ENCODE measurements at regions not wholly inside any gene's neighbourhood (a gene's known extent, or its start where the extent isn't known, plus 50 kb on each side); places are given as distances from the start of the nearest gene placed in this dataset.
"Not testable (repeated sequence)": the region's sequence is repeated elsewhere in the genome, so short reads cannot be mapped to it uniquely, and the experiment has no call there.

GRCh38 chr3:30317561-30317960 is 288.8 kb upstream of the TGFBR2 start:
- Histone ChIP-seq H3K9me3 (no peaks in the 10 kb centered on the region), H3K36me3 (replicated peaks) (no peaks in the 10 kb centered on the region), H3K27me3 (ENCODE audit: low read depth) (no peaks in the 10 kb centered on the region), H3K4me1 (no peaks in the 10 kb centered on the region), H3K4me3 (no peak overlapping the region)
- in situ Hi-C loops (cut with MboI; ENCODE audit: low sequenced_read_pairs), result no loop called here
- DNase-seq (ENCODE audit: low spot score in 2 of 2), result no peak

GRCh38 chr3:30318110-30318509 is 288.3 kb upstream of the TGFBR2 start:
- Histone ChIP-seq H3K27me3 (ENCODE audit: low read depth) (no peaks in the 10 kb centered on the region), H3K4me1 (no peaks in the 10 kb centered on the region), H3K36me3 (replicated peaks) (no peaks in the 10 kb centered on the region), H3K4me3 (no peak overlapping the region), H3K9me3 (no peaks in the 10 kb centered on the region)
- no peak for DNase-seq (ENCODE audit: low spot score in 2 of 2)
- in situ Hi-C loops (cut with MboI; ENCODE audit: low sequenced_read_pairs), result no loop called here

GRCh38 chr3:30319713-30320112 is 286.7 kb upstream of the TGFBR2 start:
- Histone ChIP-seq H3K4me3 (no peak overlapping the region), H3K4me1 (no peaks in the 10 kb centered on the region), H3K9me3 (no peaks in the 10 kb centered on the region), H3K27me3 (ENCODE audit: low read depth) (no peaks in the 10 kb centered on the region), H3K36me3 (replicated peaks) (no peaks in the 10 kb centered on the region)
- DNase-seq (ENCODE audit: low spot score in 2 of 2), result peak; percentile 32 to 56
- in situ Hi-C loops (cut with MboI; ENCODE audit: low sequenced_read_pairs), result no loop called here

- in situ Hi-C loops (cut with MboI; ENCODE audit: low sequenced_read_pairs), result no loop called here
These were observed 286.0 kb upstream of the TGFBR2 start for GRCh38 chr3:30320392-30320791.

DNA sequence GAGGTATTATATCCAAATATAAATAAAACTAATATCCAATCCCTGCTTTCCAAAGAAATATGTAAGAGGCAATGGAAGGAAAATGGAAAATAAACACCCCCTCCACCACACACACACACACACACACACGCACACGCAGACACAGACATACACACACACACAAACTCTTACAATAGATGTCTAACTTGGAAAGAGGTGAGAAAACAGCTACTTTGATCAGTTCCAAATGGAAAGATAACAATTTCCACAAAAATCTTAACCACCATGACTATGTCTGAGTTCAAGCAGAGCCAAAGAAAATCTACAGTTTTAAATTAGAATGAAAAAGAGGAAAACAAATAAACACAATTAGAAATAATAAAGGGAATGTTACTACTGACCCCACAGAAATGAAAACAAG is 285.3 kb upstream of the TGFBR2 start:
- no peaks in the 10 kb centered on the region for H3K27me3 ChIP-seq (ENCODE audit: low read depth)
- no peaks in the 10 kb centered on the region for H3K9me3 ChIP-seq
- in situ Hi-C loops (cut with MboI; ENCODE audit: low sequenced_read_pairs), result no loop called here
- DNase-seq (ENCODE audit: low spot score in 2 of 2), result no peak
- H3K36me3 ChIP-seq (replicated peaks), result no peaks in the 10 kb centered on the region
- H3K4me1 ChIP-seq, result no peaks in the 10 kb centered on the region
- no peak overlapping the region for H3K4me3 ChIP-seq

More at GRCh38 chr3:30320392-30320791, 286.0 kb upstream of the TGFBR2 start:
- no peaks in the 10 kb centered on the region for H3K4me1 ChIP-seq
- H3K9me3 ChIP-seq, result no peaks in the 10 kb centered on the region
- no peak for DNase-seq (ENCODE audit: low spot score in 2 of 2)
- H3K4me3 ChIP-seq, result no peak overlapping the region
- H3K27me3 ChIP-seq (ENCODE audit: low read depth), result no peaks in the 10 kb centered on the region
- no peaks in the 10 kb centered on the region for H3K36me3 ChIP-seq (replicated peaks)

DNA sequence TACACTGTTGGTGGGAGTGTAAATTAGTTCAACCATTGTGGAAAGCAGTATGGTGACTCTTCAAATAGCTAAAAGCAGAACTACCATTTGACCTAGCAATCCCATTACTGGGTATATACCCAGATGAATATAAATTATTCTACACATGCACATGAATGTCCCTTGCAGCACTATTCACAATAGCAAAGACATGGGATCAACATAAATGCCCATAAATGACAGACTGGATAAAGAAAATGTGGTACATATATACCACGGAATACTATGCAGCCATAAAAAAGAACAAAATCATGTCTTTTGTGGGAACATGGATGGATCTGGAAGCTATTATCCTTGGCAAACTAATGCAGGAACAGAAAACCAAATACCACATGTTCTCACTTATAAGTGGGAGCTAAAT is 282.8 kb upstream of the TGFBR2 start:
- in situ Hi-C loops (cut with MboI; ENCODE audit: low sequenced_read_pairs); H3K4me3 ChIP-seq; H3K27me3 ChIP-seq (ENCODE audit: low read depth); DNase-seq (ENCODE audit: low spot score in 2 of 2); H3K9me3 ChIP-seq; H3K4me1 ChIP-seq; H3K36me3 ChIP-seq (replicated peaks): not testable (repeated sequence)

GRCh38 chr3:30324587-30324986 is 281.8 kb upstream of the TGFBR2 start:
- Histone ChIP-seq H3K4me1 (no peaks in the 10 kb centered on the region), H3K27me3 (ENCODE audit: low read depth) (no peaks in the 10 kb centered on the region), H3K4me3 (no peak overlapping the region), H3K9me3 (no peaks in the 10 kb centered on the region), H3K36me3 (replicated peaks) (no peaks in the 10 kb centered on the region)
- in situ Hi-C loops (cut with MboI; ENCODE audit: low sequenced_read_pairs), result no loop called here
- DNase-seq (ENCODE audit: low spot score in 2 of 2), result no peak

- H3K4me3 ChIP-seq; H3K4me1 ChIP-seq; H3K9me3 ChIP-seq; DNase-seq (ENCODE audit: low spot score in 2 of 2); in situ Hi-C loops (cut with MboI; ENCODE audit: low sequenced_read_pairs); H3K36me3 ChIP-seq (replicated peaks); H3K27me3 ChIP-seq (ENCODE audit: low read depth): not testable (repeated sequence)
These were observed 278.4 kb upstream of the TGFBR2 start for GRCh38 chr3:30327976-30328375.

DNA sequence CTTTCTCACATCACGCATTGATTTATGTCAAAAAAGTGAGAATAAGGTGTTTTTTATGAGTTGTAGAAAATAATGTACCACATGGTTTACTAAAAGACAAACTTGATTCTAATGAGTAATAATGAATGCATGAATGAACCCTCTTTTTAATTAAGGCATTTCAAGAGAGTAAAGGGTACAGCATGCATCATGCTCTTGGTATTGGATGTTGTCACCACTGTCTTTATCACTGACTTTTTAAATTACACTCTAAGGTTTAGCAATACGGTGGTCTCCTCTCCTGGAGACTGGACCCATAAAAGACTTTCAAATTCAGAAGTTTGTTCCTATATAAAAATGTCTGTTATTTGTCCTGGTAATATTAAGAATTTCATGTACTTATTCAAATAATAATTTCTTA is 277.5 kb upstream of the TGFBR2 start:
- H3K4me1 ChIP-seq; H3K4me3 ChIP-seq; H3K27me3 ChIP-seq (ENCODE audit: low read depth); DNase-seq (ENCODE audit: low spot score in 2 of 2); in situ Hi-C loops (cut with MboI; ENCODE audit: low sequenced_read_pairs); H3K36me3 ChIP-seq (replicated peaks); H3K9me3 ChIP-seq: not testable (repeated sequence)

DNA sequence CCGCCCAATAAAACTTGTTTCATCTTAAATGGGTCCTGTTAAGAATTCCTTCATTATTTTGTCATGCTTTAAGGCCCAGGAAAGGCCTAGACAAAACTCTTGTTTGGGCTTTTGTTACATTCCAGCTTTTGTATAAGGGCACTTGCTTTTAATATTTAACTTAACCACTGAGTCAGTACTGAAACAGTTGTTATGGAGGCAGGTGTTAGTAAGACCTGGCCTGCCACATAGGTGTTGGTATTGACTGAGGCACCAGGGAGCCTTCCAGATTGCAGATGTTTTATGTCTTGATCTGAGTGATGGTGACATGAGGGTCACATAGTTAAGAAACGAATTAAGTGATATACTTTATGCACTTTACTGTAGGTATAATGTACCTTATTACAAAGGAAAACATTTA is 274.9 kb upstream of the TGFBR2 start:
- no peaks in the 10 kb centered on the region for H3K36me3 ChIP-seq (replicated peaks)
- no peak for DNase-seq (ENCODE audit: low spot score in 2 of 2)
- H3K4me1 ChIP-seq, result no peaks in the 10 kb centered on the region
- no peaks in the 10 kb centered on the region for H3K27me3 ChIP-seq (ENCODE audit: low read depth)
- H3K9me3 ChIP-seq, result no peaks in the 10 kb centered on the region; the same call in 1 of the 2 replicates
- H3K4me3 ChIP-seq, result no peak overlapping the region
- in situ Hi-C loops (cut with MboI; ENCODE audit: low sequenced_read_pairs), result no loop called here

GRCh38 chr3:30332196-30333021 is 274.0 kb upstream of the TGFBR2 start:
- in situ Hi-C loops (cut with MboI; ENCODE audit: low sequenced_read_pairs), result no loop called here
- no peaks in the 10 kb centered on the region; the same call in 1 of the 2 replicates for H3K9me3 ChIP-seq
- no peaks in the 10 kb centered on the region for H3K36me3 ChIP-seq (replicated peaks)
- no peak for DNase-seq (ENCODE audit: low spot score in 2 of 2)
- H3K4me3 ChIP-seq, result no peak overlapping the region
- no peaks in the 10 kb centered on the region for H3K27me3 ChIP-seq (ENCODE audit: low read depth)
- H3K4me1 ChIP-seq, result no peaks in the 10 kb centered on the region

- DNase-seq (ENCODE audit: low spot score in 2 of 2), result no peak
- Histone ChIP-seq H3K27me3 (ENCODE audit: low read depth) (no peaks in the 10 kb centered on the region), H3K4me3 (no peak overlapping the region), H3K4me1 (no peaks in the 10 kb centered on the region), H3K9me3 (no peaks in the 10 kb centered on the region; the same call in 1 of the 2 replicates), H3K36me3 (replicated peaks) (no peaks in the 10 kb centered on the region)
- in situ Hi-C loops (cut with MboI; ENCODE audit: low sequenced_read_pairs), result no loop called here
These were observed 273.3 kb upstream of the TGFBR2 start for GRCh38 chr3:30333143-30333542.

DNA sequence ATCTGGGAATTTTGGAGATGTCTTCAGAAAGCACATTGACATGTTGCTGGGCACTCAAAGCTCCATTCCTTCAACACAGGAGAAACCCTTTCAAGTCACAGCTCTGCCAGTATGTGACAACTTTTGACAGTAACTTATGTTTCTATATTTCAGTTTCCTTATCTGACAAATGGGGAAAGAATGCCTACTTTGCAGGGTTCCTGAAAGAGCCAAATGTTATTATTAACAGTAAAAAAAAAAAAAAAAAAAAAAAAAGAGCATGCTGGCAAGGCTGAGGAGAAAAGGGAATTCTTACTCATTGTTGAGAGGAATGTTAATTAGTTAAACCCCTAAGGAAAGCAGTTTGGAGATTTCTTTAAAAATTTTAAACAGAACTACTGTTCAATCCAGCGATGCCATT is 272.5 kb upstream of the TGFBR2 start:
- H3K27me3 ChIP-seq (ENCODE audit: low read depth), result no peaks in the 10 kb centered on the region
- H3K4me3 ChIP-seq, result no peak overlapping the region
- DNase-seq (ENCODE audit: low spot score in 2 of 2), result no peak
- H3K4me1 ChIP-seq, result no peaks in the 10 kb centered on the region
- in situ Hi-C loops (cut with MboI; ENCODE audit: low sequenced_read_pairs), result no loop called here
- H3K9me3 ChIP-seq, result no peaks in the 10 kb centered on the region; the same call in 1 of the 2 replicates
- no peaks in the 10 kb centered on the region for H3K36me3 ChIP-seq (replicated peaks)

GRCh38 chr3:30340500-30340899 is 265.9 kb upstream of the TGFBR2 start:
- H3K4me1 ChIP-seq, result peaks cover 7% of the 10 kb centered on the region
- H3K36me3 ChIP-seq (replicated peaks), result no peaks in the 10 kb centered on the region
- in situ Hi-C loops (cut with MboI; ENCODE audit: low sequenced_read_pairs), result no loop called here
- H3K27me3 ChIP-seq (ENCODE audit: low read depth), result no peaks in the 10 kb centered on the region
- no peak overlapping the region for H3K4me3 ChIP-seq
- DNase-seq (ENCODE audit: low spot score in 2 of 2), result no peak
- H3K9me3 ChIP-seq, result no peaks in the 10 kb centered on the region

GRCh38 chr3:30341079-30341478 is 265.3 kb upstream of the TGFBR2 start:
- Histone ChIP-seq H3K36me3 (replicated peaks) (no peaks in the 10 kb centered on the region), H3K9me3 (no peaks in the 10 kb centered on the region), H3K27me3 (ENCODE audit: low read depth) (no peaks in the 10 kb centered on the region), H3K4me3 (no peak overlapping the region), H3K4me1 (peaks cover 7% of the 10 kb centered on the region)
- in situ Hi-C loops (cut with MboI; ENCODE audit: low sequenced_read_pairs), result no loop called here
- DNase-seq (ENCODE audit: low spot score in 2 of 2), result no peak
